GM21737 (cell line): ENCODE measurements at regions not wholly inside any gene's neighbourhood (a gene's known extent, or its start where the extent isn't known, plus 50 kb on each side); places are given as distances from the start of the nearest gene placed in this dataset.
"Not testable (repeated sequence)": the region's sequence is repeated elsewhere in the genome, so short reads cannot be mapped to it uniquely, and the experiment has no call there.

Experiments used
- ATAC-seq: cut with Tn5 transposase; IDR thresholded peaks from one replicate; pipeline ENCODE4 v1.9.1; 2021; ENCODE audit warnings: mild to moderate bottlenecking, moderate library complexity; ENCODE audit not compliant: unreplicated experiment

- no peak for ATAC-seq
Measured at GRCh38 chr6:140376209-140376608, 1001.8 kb upstream of the CITED2 start.

- ATAC-seq = not testable (repeated sequence)
Measured at GRCh38 chr6:140373728-140374127, 999.3 kb upstream of the CITED2 start.

GRCh38 chr6:140372064-140372463 lies 997.6 kb upstream of the CITED2 start:
- ATAC-seq = no peak

- no peak for ATAC-seq
Measured at GRCh38 chr6:140370976-140371870, 996.8 kb upstream of the CITED2 start.

- no peak for ATAC-seq
Measured at GRCh38 chr6:140370441-140370840, 996.0 kb upstream of the CITED2 start.

GRCh38 chr6:140366991-140367390 lies 992.5 kb upstream of the CITED2 start:
- no peak for ATAC-seq

- no peak for ATAC-seq
Measured at GRCh38 chr6:140364916-140365315, 990.5 kb upstream of the CITED2 start.

- no peak for ATAC-seq
Measured at GRCh38 chr6:140360651-140361050, 986.2 kb upstream of the CITED2 start.

GRCh38 chr6:140355476-140355875 lies 981.0 kb upstream of the CITED2 start:
- ATAC-seq = no peak

- no peak for ATAC-seq
Measured at GRCh38 chr6:140354296-140354695, 979.8 kb upstream of the CITED2 start.

- no peak for ATAC-seq
Measured at GRCh38 chr6:140353536-140353935, 979.1 kb upstream of the CITED2 start.

GRCh38 chr6:140346428-140346827 lies 972.0 kb upstream of the CITED2 start:
- no peak for ATAC-seq

GRCh38 chr6:140345935-140346334 lies 971.5 kb upstream of the CITED2 start:
- ATAC-seq = no peak

GRCh38 chr6:140344142-140344913 lies 969.9 kb upstream of the CITED2 start:
- no peak for ATAC-seq

GRCh38 chr6:140343128-140343527 lies 968.7 kb upstream of the CITED2 start:
- ATAC-seq = no peak

GRCh38 chr6:140341272-140341671 lies 966.8 kb upstream of the CITED2 start:
- ATAC-seq = no peak

GRCh38 chr6:140340795-140341194 lies 966.3 kb upstream of the CITED2 start:
- no peak for ATAC-seq

GRCh38 chr6:140339084-140339483 lies 964.6 kb upstream of the CITED2 start:
- ATAC-seq = not testable (repeated sequence)

GRCh38 chr6:140321891-140322290 lies 947.4 kb upstream of the CITED2 start:
- ATAC-seq = no peak

GRCh38 chr6:140320081-140321080 lies 945.9 kb upstream of the CITED2 start:
- ATAC-seq = no peak

GRCh38 chr6:140319209-140319608 lies 944.8 kb upstream of the CITED2 start:
- peak; percentile 85 for ATAC-seq
